Heart right ventricle (tissue), 16 donors: ENCODE measurements at regions not wholly inside any gene's neighbourhood (a gene's known extent, or its start where the extent isn't known, plus 50 kb on each side); places are given as distances from the start of the nearest gene placed in this dataset.

Source experiments
- ATAC-seq, 8 donors: fragments of 200-7000 bp; cut with Tn5 transposase; one replicate each; pipeline ENCODE4 v1.9.1; 2020; ENCODE audit warnings: mild to moderate bottlenecking in 8 of 8, moderate library complexity in 8 of 8, moderate number of reproducible peaks in 1 of 8
- DNase-seq, 2 donors: peaks; one replicate each; pipeline ENCODE4 v3.0.0-alpha.2; 2020
- H3K27ac ChIP-seq, 10 donors: fragments of 200-600 bp; sonication (generic) in 2 of 10; one replicate each; pipeline versions ENCODE4 v1.5.0 to v1.8.0; 2020 to 2022; ENCODE audit warnings: mild to moderate bottlenecking in 3 of 10
- H3K27me3 ChIP-seq, 7 donors: fragments of 200-600 bp; one replicate each; pipeline ENCODE4 v1.8.0; 2021 to 2022; ENCODE audit warnings: mild to moderate bottlenecking in 2 of 7
- H3K36me3 ChIP-seq, 9 donors: fragments of 200-600 bp; sonication (generic) in 1 of 9; one replicate each; pipeline versions ENCODE4 v1.5.0 to v1.8.0; 2020 to 2022; ENCODE audit warnings: mild to moderate bottlenecking in 2 of 9
- H3K4me1 ChIP-seq, 9 donors: fragments of 200-600 bp; sonication (generic) in 1 of 9; one replicate each; pipeline versions ENCODE4 v1.5.0 to v1.8.0; 2020 to 2022; ENCODE audit warnings: mild to moderate bottlenecking in 4 of 9
- H3K4me3 ChIP-seq, 10 donors: fragments of 200-600 bp; sonication (generic) in 2 of 10; one replicate each; pipeline versions ENCODE4 v1.5.0 to v1.8.0; 2020 to 2022; ENCODE audit warnings: mild to moderate bottlenecking in 7 of 10, moderate library complexity in 2 of 10
- H3K9me3 ChIP-seq, 11 donors: fragments of 200-600 bp in 10 of 11; sonication (generic) in 2 of 11; one replicate each; pipeline versions ENCODE4 v1.5.0 to v1.8.0; 2013 to 2022; ENCODE audit warnings: mild to moderate bottlenecking in 2 of 11, control low read depth in 1 of 11, moderate library complexity in 1 of 11
- WGBS, 2 donors: extraction: QIAGEN DNeasy Blood & Tissue Kit; methylation state at CpG; one replicate each; pipeline ENCODE4 v1.1.7; 2013; ENCODE audit warnings: inconsistent platforms in 1 of 2; 5-methylcytosine and 5-hydroxymethylcytosine counted together
- intact Hi-C, 10 donors: fragments of 100-400 bp; cut with DNase I; formaldehyde crosslinking; loops; one replicate each; pipeline versions ENCODE4 v1.11.1 to v1.14.2; 2022
- TF ChIP-seq, protein P1 (sequence below), 9 donors: fragments of 200-600 bp; sonication (generic) in 2 of 9; IDR thresholded peaks; one replicate each; pipeline versions ENCODE4 v1.5.0 to v1.8.0; 2021 to 2022; ENCODE audit warnings: antibody characterized with exemption in 9 of 9, mild to moderate bottlenecking in 5 of 9, moderate library complexity in 1 of 9
- donor health status: Arrhythmogenic right ventricular cardiomyopathy.
- donor health status: ischemic (EF 13 %, LVEDD 7.1; RV severe dilation, severe dysfunction).
- donor health status: healthy with polysubstance abuse.
- donor health status: DM: no; HTN: yes; CAD: no.
- donor health status: DM: no; HTN: no; CAD: no.
- donor health status: ischemic (EF 25% LVEDD 6.9; RV normal size, moderate dysfunction).
- donor health status: ischemic (EF 25% LVEDD 5.7; RV mildly dilated, moderate dysfunction).
- donor health status: healthy.
- donor health status: DM: yes; HTN: yes; CAD: no.
- donor health status: Ischemic cardiomyopathy.
- donor health status: ischemic (EF 35%, LVEDD 5.7; RV mildly dilated, moderate dysfunction).
- donor health status: nonischemic (EF 11% LVEDD 7.7; RV severe dilation, severe dysfunction).
- donor health status: DM: yes; HTN: yes; CAD: no.
- donor health status: PGD.
- donor health status: ischemic (EF 29% LVEDD 5.4; RV normal size, mild dysfunction).
- donor health status: nonischemic (EF 23%, LVEDD 6.1; RV moderate dilation, normal function).

DNA sequence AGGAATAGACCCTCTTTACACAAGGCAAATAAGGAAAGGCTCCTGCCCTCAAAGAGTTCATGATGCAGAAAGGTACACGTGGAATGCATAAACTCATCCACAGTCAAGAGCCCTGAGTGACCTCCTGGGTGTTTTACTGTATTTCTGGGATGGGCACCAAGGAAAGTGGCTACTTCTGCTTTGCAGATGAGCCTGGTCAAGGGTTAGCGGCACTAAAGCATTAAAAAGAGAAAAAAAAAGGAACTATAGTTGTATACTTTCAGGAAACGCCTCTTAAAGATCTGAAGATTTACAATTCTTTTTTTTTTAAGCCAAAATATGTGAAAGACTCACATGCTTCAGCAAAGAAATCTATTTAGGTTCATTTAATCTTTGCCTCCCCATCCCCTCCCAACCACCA, 366.2 kb upstream of the PDE4D start:
- no peak for DNase-seq
- intact Hi-C loops = no loop called here
- WGBS, 2 donors = 77 to 89% methylated on average over 3 of the region's 3 CpGs
- no peak for ATAC-seq
- Histone ChIP-seq H3K4me1 (peaks cover 0 to 52% (median 0%) of the 10 kb centered on the region in 9 donors), H3K27ac (no peak overlapping the region), H3K9me3 (no peaks in the 10 kb centered on the region), H3K36me3 (no peaks in the 10 kb centered on the region), H3K27me3 (no peaks in the 10 kb centered on the region), H3K4me3 (no peak overlapping the region)
- TF ChIP-seq, protein P1, sequence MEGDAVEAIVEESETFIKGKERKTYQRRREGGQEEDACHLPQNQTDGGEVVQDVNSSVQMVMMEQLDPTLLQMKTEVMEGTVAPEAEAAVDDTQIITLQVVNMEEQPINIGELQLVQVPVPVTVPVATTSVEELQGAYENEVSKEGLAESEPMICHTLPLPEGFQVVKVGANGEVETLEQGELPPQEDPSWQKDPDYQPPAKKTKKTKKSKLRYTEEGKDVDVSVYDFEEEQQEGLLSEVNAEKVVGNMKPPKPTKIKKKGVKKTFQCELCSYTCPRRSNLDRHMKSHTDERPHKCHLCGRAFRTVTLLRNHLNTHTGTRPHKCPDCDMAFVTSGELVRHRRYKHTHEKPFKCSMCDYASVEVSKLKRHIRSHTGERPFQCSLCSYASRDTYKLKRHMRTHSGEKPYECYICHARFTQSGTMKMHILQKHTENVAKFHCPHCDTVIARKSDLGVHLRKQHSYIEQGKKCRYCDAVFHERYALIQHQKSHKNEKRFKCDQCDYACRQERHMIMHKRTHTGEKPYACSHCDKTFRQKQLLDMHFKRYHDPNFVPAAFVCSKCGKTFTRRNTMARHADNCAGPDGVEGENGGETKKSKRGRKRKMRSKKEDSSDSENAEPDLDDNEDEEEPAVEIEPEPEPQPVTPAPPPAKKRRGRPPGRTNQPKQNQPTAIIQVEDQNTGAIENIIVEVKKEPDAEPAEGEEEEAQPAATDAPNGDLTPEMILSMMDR (IDR thresholded peaks at IDR 0.05) = no peak

DNA sequence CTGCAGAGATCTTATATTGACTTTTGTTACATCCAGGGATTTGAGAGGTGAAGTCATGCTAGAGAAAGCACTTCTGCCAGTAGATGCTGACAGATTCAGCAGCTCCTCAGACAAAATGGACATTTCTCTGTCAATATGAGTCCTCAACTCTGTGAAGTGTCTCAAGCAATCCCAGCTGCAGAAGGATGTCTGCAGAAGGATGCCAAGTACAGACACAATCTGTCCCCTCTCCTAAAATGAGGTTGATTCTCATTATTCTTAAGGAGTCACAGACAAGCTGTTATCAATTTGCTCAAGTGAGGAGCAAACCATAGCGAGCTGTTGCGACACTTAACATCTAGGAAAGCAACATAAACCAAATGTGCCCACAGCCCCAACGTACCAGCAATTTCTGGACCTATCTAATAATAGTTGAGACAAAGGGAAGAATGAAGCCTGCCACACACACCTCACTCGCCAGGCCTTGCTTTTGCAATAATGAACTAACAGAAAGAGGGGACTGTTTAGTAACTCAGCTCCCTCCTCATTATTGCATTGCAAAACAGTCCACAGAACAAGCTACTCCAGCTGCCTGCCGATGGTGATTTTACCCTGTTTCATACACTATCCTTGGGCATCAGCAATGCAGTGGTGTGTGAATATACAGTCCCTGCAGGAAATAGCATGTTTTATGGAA, 364.2 kb upstream of the PDE4D start:
- DNase-seq = no peak
- Histone ChIP-seq H3K36me3 (no peaks in the 10 kb centered on the region), H3K4me1 (peaks cover 0 to 44% (median 0%) of the 10 kb centered on the region in 9 donors), H3K27ac (no peak overlapping the region), H3K4me3 (no peak overlapping the region), H3K27me3 (no peaks in the 10 kb centered on the region), H3K9me3 (no peaks in the 10 kb centered on the region)
- intact Hi-C loops = no loop called here
- WGBS, 2 donors = 57 to 64% methylated on average over 5 of the region's 5 CpGs
- TF ChIP-seq, protein P1 (IDR thresholded peaks at IDR 0.05) = no peak
- ATAC-seq = no peak

DNA sequence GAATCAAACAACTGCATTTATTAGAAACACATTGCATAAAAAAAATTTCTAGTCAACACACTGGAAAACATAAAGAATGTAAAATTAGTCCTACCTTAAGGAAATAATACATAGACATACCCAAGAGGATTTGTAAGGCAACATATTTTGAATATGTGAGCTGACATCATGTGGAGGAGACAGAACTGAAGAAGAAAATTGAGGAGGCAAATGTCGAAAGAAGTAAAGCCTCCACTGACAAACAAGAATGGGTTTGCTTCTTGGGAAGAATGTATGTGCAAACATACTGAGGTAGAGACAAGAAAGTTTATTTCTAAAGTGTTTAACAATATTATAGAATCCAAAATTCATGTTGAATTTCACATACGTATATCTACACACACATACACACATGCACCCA, 363.0 kb upstream of the PDE4D start:
- Histone ChIP-seq H3K9me3 (peaks cover 0 to under 1% (median 0%) of the 10 kb centered on the region in 11 donors), H3K4me1 (peaks cover 0 to 34% (median 0%) of the 10 kb centered on the region in 9 donors), H3K27ac (no peak overlapping the region), H3K4me3 (no peak overlapping the region), H3K36me3 (no peaks in the 10 kb centered on the region), H3K27me3 (no peaks in the 10 kb centered on the region)
- ATAC-seq (no peak), DNase-seq (no peak)
- WGBS, 2 donors = 85 to 97% methylated on average over 2 of the region's 2 CpGs
- intact Hi-C loops = no loop called here
- TF ChIP-seq, protein P1 (IDR thresholded peaks at IDR 0.05) = no peak

DNA sequence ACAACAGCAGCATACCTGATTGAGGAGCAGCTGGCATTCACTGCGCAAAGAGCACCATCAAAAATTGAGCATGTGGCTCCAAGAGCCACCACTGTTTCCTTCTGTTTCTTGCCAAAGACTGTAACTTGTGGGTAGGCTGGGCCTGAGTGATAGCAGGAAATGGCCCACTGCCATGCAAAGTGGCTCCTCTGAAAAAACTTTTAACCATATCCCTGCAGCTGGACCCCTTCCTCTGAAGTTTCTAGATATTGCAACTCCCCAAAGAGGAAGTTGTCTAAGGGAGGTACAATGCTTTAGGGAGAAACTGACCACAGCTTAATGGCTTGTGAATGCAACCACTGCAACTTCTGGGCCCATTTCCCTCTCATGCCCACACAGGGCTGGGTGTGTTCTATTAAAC, 355.4 kb upstream of the PDE4D start:
- no peak overlapping the region for H3K4me3 ChIP-seq
- H3K4me1 ChIP-seq = peaks cover 0 to 7% (median 0%) of the 10 kb centered on the region in 9 donors
- no peak overlapping the region for H3K27ac ChIP-seq
- TF ChIP-seq, protein P1 (IDR thresholded peaks at IDR 0.05) = no peak
- intact Hi-C loops = no loop called here
- ATAC-seq (peak in 5 of 8 donors; percentile 56 to 66 (median 63)), DNase-seq (peak in 1 of 2 donors; percentile 6)
- no peaks in the 10 kb centered on the region for H3K36me3 ChIP-seq
- no peaks in the 10 kb centered on the region for H3K27me3 ChIP-seq
- peaks cover 0 to 31% (median 8%) of the 10 kb centered on the region in 11 donors for H3K9me3 ChIP-seq
- WGBS, 2 donors = 68 to 84% methylated on average over 1 of the region's 1 CpG
